ENCODE measurements at regions not wholly inside any gene's neighbourhood (a gene's known extent, or its start where the extent isn't known, plus 50 kb on each side); places are given as distances from the start of the nearest gene placed in this dataset.

DNA sequence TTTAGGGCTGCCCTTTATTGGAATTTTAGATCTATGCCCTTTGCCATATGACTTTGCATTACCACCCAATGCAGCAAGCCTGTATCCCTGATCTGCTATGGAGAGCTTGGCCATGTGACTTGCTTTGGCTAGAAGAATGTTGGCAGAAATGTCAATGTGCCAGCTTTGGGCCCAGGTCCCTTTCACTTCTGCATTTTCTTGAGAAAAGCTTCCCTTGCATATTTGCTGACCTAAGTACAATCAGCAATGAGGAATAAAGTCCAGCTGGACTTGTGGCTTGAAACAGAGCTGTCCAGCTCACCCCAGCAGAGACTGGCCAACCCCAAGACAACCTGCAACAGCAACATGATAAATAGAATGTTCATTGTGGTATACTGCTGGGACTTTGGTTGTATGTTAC lies 135.9 kb downstream of the PAH start:
- no peak for DNase-seq

DNA sequence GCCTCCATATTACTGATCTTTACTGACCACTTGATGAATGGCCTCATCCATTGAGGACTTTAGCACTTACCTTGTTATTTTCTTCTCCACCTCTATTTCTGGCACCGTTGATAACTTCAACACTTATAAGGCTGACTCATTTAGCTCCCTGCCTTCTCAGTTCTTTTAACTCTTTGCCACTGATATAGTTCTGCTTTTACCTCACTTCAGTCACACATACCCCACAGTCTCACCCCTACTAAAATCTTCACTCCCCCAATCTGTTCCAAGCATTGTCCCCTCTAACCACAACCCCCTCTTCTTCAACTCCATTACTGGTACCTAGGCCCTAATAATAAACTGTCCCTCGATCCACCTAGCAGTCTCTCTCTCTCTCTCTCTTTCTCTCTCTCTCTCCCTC lies 141.0 kb downstream of the PAH start:
- DNase-seq: no peak

DNA sequence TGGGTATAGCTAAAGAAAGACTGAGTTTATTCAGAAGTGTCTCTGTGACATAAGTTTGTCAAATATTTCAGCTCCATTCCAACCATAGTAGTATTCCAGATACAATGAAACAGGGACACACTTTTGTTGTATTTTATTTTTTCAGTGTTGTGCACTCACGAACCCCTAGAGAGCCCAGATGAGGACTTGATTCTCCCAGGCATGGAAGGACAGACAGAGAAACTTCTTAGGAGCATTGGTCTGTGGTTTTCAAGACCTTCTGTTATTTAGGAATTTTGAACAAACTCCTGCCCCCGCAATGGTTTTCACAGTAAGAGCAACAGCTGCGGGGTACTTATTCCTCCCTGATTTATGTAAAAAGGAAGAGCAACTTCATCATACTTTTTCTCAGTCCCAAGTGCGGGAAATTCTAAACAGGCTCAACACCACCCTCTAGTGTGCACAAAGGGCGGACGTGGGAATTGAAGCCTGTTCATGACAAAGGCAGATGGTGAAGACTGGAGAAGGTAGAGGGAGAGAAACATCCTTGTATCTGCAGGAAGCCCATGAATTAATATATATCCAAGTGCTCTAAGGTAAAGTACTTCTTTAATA lies 147.6 kb downstream of the PAH start:
- DNase-seq: peak; percentile 78

DNA sequence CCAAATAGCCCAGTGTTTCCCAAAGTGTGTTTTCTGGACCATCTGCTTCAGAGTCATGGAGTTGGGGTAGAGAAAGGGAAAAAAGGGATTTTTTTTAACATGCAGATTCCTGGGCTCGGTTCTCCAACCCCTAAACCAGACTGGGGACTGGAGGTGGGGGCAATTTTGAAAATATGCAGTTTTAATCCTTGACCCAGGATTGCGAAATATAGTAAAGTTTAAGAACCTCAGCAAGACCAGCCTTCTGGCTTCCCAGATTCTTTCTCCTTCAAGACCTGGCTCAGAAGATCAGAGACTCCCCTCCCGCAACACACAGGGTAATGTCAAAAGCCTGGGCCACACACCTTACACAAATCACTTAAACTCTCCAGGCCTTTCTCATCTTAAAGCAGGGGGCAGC lies 150.1 kb downstream of the PAH start:
- no peak for DNase-seq

DNA sequence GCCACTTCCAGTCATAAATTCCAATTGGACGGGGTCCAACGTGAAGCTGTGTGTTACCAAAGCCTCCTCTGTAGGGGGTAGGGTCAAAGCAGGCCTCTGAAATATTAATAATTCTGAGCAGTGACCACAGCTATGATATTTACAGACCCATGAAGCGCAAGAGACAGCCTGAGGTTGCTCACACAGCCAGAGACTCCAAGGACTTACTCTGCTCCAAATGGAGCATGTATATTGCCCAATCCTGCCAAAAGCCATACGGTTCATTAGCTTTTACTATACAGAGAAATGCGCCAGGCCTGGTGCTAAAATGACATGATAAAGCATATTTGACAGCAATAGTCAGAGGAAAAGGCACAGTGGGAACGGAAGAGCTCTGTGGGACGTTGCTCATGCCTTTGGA lies 151.3 kb downstream of the PAH start:
- peak; percentile 46 for DNase-seq

DNA sequence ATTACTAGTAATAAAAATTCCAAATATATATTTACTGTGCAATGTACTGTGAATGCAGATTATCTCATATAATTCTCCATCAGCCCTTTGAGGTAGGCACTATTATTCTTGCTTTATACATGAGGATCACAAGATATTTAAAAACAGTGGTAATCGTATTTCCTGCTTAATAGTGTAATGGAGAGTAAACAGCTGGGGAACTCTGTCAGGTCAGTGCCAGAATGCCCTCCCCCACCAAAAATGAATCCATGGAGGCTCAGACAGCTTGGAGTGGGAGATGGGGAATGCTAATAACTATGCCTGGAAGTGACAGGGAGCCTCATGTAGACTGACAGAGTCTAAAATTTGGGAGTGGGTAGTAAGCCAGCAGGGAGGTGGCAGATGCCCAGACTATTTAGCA lies 153.6 kb downstream of the PAH start:
- no peak for DNase-seq

DNA sequence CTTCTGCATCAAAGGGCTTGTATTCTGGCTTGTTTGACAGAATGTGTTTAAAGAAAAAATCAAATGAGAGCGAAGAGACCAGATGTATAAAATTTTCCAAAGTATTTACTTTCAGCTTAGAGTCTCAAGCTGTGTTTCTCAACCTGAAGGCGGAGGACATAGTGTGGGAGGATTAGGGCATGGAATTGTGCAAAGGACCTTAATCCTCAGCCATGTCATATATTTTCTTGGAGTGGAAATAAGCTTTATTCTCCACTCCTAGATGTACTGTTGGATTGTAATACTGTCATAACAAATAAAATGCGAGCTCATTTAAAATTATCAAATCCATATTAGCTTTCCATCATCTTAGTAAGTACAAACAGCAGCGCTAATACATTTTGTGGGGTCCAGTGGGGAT lies 154.0 kb downstream of the PAH start:
- DNase-seq: no peak

DNA sequence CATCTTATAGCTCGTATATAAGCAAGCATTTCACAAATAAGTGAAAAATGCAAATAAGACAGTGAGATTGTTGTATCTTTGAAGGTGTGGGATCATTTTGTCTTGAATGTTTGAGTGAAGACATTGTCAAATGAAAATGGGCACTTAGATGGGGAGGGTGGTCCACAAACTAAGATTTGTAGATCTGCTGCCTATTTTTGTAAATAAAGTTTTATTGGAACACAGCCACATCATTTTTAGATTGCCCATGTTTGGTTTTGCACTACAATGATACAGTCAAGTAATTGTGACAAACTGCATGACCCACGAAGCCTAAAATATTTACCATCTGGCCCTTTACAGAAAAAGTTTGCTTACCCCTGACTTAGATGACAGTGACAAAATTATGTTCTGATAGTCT lies 156.7 kb downstream of the PAH start:
- no peak for DNase-seq

DNA sequence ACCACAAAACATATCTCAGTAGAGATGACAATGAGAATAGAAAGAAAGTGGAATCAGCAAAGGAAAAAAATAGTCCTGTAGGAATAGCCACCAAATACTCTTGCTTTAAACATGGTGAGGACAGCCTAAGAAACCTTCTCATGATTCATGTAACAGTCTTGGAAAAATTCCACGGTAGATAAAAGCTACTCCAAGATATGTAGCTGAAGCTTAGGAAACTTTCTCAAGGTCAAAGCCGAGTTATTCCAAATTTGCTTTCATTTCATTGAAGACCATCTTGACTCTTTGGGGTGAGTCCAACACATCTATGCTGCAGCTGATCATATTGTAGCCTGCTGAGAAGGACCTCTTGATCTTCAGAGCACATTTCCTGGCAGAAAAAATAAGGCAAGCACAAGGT lies 157.6 kb downstream of the PAH start:
- DNase-seq: no peak

DNA sequence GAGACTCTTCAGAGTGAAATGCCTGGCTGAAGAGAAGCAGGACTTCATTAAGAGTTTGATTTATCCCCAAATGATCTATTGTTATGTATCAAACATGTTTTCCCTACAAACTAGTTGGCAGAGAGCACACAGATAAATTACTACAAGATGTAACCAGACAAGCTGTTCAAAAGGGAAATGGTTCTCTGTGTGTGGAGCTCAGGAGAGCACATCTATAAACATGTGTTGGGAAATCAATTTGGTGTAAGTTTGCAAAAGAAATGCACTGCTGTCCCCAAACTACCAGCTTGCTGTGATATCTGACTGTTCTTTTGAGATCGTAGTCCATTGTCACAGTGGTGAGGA lies 159.2 kb downstream of the PAH start:
- no peak for DNase-seq

DNA sequence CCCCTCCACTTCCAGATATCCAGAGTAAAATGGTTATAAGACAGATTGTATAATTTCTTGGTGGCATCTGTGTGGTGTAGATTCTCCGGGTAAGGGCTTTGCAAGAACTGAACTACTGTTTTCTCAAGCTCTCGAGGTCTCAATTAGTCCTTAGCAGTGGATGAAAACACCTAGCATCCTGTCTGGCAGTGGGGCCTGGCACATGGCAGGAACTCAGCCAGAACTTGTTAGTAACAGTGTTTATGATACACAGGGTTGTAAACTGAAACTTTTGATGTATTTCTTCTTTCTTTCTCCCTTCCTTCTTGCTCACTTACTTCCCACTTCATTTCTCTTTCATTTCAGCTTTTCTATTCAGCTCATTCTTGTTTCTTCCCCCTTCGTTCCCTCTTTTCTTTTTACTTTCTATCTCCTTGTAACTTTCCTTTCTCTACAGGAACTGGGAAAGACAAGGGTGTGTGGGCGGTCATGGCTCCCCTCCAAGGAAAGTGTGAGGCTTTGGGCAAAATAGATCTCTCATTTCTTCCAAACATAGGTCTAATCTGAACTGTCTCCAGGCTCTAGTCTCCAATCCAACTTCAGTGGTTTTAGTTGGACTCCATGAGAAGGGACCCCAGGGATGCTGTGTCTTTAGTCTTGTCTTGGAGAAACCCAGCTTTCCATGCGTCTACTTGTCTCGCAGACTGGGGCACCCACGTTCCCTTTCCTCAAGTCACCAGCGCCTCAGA lies 159.7 kb downstream of the PAH start:
- no peak for DNase-seq

DNA sequence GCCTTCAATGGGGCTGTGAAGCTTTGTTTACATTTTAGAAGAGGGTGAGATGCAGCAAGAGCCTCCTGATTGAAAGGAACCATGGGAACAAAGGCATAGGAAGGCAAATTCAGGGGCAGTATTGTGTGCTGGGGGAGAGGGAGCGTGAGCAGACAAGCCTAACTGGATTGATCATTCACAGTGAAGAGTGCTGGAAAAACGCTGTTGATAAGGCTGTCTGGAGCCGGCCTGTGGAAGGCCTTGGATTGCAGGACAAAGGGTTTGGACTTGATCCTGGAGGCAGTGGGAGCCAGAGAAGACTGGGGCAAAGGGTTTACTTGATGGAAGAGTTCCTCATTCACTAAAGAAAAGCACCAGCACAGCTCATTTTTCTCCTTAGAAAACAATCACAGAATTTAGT lies 160.5 kb downstream of the PAH start:
- no peak for DNase-seq

DNA sequence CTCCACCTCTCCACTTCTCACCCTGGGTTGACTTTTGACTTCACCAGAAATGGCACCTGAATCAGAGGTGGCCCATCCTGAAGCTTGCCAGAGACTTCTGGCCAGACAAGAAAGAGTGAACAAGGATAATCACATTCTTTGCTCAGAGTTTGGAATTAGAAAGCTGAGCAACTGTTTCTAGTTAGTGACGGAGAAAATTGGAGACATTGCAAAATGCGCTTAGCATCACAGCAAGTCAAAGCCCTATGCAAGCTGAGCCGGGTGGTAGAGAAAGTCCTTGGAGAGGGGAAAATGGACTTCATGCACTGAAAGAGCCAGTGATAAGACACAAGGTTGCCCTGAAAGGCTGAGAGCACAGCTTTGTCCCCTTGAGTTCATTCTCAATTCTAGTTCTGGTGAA lies 161.8 kb downstream of the PAH start:
- no peak for DNase-seq

DNA sequence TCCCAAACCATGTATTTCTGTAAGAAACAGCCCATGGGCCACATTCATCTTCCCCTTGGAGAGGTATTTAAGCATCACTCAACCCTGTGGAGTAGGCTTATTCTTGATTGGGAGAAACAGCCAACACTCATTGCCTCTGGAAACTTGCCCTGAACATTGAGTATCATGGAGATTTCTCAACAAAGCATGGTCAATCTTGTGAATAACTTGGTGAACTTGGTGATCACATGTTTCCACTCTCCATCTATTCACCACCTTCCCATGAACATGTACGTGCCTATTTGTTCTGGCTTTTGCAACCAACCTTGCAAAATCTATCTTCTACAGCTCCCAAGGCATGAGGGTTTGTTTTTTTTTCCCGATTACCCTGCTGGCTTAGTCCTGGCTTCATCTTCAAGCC lies 163.2 kb downstream of the PAH start:
- DNase-seq: no peak

DNA sequence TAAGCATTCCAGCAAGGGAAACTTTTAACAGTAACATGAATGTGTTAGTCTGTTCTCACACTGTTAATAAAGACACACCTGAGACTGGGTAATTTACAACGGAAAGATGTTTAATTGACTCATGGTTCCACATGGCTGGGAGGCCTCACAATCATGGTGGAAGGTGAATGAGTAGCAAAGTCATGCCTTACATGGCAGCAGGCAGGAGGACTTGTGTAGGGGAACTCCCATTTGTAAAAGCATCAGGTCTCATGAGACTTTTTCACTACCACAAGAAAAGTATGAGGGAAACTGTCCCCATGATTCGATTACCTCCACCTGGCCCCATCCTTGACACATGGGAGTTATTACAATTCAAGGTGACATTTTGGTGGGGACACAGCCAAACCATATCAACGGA lies 168.3 kb downstream of the PAH start:
- DNase-seq: no peak

DNA sequence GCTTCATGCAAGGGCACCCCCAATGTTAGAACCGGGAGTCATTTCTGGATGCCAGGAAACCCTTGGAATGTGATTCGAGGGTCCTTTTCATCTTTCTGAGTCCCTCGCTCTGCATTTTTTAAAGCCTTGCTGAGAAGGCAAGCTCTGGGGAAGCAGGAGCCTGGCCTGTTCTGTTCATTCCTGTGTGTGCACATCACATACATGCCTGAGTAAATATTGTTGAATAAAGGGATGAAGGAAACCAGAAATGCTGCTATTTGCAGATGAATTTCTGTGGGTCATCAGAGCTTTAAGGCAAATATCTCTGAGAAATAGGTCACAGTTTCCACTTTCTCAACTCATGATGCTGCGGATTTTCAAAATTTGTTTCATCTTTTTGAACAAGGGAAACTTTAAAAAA lies 170.1 kb downstream of the PAH start:
- no peak for DNase-seq

DNA sequence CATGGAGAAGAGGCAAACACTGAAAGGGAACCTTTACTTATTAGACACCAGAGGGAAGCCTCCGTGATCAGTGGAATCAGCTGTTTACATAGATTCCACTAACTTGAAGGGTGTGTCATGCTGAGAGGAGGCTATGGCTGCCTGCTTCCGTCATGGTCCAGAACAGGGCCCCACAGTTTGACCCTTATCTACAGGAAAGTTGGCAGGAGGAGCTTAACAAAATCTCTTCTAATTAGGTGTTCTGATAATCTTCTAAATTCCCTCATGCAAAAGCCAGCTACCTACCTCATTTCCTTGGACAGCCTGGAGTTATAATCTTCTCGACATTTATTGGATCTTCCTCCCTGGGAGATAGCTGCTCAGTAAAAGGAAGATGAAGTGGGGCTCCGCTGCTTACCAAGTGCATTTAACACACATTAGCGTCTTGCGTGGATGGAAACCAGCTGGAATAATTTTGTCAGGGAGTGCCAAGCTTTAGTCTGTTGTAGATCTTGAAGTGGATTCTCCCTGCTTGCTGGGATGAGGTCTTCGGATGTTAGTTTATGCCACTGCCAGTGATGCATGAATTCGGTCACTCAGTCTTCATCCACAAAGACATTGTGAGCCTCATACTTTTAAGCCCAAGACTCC lies 171.0 kb downstream of the PAH start:
- no peak for DNase-seq

DNA sequence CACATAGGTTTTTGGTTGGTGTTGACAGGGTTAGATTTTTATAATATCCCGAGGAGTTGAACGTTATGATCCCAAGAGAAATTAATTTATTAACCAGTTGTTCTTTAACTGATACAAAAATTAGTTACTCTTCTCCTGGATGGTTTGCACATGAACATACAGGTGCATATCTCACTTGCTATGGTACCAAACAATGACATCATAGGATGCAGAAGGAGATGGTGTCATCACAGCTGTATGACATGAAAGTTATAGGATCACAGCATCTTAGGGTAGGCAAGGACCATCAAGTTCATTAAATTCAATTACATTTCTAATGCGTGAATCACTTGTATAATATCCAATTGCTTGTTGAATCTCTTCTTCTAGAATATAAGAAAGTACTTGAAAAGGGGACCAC lies 175.8 kb downstream of the PAH start:
- DNase-seq: no peak

DNA sequence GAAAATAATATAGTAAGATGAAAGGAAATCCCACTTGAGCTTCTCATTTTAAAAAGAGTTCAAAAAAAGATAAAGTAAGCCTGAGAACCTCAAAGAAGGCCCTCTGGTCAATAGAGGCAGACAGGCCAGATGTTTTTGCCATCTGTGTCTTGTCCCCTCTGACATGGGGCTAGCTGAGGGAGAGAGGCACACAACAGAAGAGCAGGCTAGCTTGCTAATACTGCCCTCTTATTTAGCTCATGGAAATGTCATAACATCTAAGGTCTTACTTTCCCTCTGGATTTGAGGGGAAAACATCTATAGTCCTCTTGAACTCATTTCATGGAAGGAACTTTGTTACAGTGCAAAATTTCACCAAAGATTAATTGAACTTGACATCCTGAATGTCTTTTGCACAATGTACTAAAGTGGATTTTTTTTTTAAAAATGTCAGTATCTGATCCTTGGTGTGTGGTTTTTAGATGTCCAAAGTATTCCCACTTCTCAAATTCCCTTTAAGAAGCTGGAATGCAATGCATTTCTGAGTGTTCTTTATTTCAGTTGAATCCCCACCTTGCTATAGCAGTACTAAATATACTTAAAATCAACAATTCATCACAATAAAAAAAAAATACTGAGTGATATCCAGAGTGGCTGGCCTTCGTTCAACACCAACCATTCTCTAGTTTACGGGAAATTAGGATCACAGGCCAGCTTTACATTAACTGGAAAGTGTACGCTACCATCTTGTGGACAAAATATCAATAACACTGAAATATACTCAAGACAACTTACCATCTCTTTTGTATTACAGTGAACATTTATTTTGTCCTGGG lies 176.7 kb downstream of the PAH start:
- DNase-seq: peak; percentile 76

DNA sequence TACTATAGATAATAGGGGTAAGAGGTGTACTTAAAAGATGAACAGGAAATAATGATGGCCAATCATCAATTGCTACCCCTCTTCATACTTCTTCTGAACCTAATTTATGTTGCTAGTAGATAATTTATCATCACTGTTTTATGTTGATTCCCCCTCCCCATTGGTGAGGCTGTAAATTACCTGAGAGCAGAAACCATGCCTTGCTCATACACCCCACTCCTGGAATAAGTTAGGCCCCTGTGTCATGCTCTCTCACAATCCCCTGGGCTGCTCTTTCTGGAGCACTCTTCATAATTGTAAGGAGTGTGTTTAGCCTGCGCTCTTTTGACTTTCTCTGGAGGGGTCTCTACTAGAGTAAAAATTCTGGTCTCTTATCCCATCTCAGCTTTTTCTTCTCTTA lies 180.7 kb downstream of the PAH start:
- no peak for DNase-seq

DNA sequence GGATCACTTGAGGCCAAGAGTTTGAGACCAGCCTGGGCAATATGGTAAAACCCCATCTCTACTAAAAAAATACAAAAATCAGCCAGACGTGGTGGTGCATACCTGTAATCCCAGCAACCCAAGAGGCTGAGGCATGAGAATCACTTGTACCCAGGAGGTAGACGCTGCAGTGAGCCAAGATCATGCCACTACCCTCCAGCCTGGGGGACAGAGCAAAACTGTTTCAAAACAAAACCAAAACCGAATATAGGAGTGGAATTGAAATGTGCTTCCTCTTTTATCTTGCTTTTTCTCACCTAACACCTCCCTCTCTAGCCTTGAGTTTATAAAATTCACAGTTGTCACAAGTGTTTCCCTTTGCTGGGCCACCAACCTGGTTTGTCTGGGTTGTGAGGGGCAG lies 181.9 kb downstream of the PAH start:
- DNase-seq: no peak

DNA sequence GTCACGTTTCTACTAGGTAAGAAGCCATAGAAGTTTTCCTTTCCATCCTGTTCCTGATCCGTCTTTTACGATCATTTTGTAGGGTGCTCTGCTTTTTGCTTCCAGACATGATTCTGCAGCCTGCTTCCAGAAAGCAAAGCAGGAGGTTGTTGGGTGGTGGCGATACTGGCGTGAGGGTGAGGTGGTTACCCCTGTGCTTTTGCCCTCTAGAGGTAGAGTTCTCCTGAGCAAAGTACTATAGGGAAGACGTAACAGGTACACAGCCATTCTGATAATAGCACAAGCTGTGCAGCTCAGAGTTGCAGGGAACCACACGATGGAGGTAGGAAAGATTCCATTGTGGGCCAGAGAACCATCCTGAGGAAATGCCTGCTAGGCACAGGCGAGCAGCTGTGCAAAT lies 186.0 kb downstream of the PAH start:
- no peak for DNase-seq

DNA sequence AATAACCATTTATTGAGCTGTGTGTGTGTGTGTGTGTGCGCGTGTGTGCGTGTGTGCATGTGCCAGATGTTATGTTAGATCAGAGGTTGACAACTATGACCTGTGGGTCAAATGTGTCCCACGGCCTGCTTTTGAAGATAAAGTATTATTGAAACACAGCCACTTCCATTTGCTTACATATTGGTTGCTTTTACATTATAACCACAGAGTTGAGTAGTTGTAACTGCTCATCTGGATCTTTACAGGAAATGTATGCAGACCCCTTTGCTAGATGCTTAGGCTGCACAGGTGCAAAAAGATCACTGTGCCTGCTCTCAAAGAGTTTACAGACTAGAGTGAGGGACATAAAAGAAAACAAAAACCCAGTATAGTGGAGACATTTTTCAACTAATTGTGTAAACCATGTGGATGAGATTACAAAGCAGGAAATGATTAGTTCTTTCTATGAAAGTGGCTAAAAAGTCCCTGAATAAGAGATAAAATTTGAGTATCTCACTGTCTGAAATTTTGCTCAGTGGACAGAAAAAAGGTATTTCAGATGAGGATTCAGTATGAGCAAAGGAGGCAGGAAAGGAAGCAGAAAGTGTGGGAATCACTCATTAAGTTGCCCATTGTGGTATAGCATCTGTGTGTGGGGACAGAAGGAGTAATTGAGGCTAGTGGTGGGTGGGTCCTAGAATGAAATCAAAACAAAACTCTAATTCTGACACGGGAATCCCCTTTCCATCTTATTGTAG lies 188.4 kb downstream of the PAH start:
- no peak for DNase-seq

Data from NCI-H2171 treated with DMSO at 0.1 percent for 48 hours (cell line).